ENCODE measurements at regions not wholly inside any gene's neighbourhood (a gene's known extent, or its start where the extent isn't known, plus 50 kb on each side); places are given as distances from the start of the nearest gene placed in this dataset.

DNA sequence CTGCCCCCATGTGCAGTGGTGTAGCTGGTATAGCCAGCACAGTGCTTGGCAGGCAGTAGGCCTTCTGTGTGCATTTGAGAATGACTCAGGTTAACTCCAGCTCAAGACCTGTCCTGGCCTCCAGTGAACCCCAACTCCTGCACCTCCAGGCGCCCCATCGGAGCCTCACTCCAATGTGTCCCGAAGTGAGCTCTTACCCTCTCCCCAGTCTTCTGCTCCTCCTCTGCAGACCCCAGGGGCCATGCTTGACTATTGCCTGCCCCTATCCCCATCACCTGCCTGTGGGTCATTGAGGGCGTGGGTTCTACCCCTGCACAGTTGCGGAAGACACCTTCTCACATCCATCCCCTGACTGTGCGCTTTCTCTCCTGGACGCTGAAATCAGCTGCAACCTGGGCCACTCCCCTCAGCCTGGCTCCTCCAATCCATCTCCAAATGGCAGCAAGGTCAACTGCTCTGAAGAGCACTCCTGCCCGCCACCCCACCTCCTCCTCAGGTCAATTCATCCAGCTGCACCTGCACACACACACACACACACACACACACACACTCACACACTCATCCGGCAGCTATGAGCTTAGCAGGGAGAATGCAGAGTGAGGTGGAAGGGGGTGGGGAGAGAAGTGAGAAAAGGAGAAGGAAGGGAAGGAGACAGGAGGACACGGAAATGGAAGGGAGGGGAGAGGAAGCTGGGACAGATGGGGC, 130.3 kb upstream of the GLI2 start:
- WGBS, 2 donors: 79 to 84% methylated on average over 10 of the region's 10 CpGs
- peaks cover 0 to 3% of the 10 kb centered on the region in 2 donors for H3K27me3 ChIP-seq

GRCh38 chr2:120606280-120606679, 129.4 kb upstream of the GLI2 start:
- Histone ChIP-seq H3K36me3 (no peaks in the 10 kb centered on the region), H3K27me3 (peaks cover 0 to 3% of the 10 kb centered on the region in 2 donors)

More for the DNA sequence above, 130.3 kb upstream of the GLI2 start:
- H3K9me3 ChIP-seq: no peaks in the 10 kb centered on the region
- no peaks in the 10 kb centered on the region for H3K36me3 ChIP-seq
- DNase-seq (ENCODE audit: low spot score in 2 of 2): no peak
- peaks cover 0 to 7% (median 0%) of the 10 kb centered on the region in 4 donors for H3K4me1 ChIP-seq
- H3K27ac ChIP-seq: no peak overlapping the region
- TF ChIP-seq EP300 (IDR thresholded peaks at IDR 0.05) (no peak), POLR2A (IDR thresholded peaks at IDR 0.05) (no peak), CTCF (IDR thresholded peaks at IDR 0.05) (no peak)
- H3K4me3 ChIP-seq: no peak overlapping the region

DNA sequence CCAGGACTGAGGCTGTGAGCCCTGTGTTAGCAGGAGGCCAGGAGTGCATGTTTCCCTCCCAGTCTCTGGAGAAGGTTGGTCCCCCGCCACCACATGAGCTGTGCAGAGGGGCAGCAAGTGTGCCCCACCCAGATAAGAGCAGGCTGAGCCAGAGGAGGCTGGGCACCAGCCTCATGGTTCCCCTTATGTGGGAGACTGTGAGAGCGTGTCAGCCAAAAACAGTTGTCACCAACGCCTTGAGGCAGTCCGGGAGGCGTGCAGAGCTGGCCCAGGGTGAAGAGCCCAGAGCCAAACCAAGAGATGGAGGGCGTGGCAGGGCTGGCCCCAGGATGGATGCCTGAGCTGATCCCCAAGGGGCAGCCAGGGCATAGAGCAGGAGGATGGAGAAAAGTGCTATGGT, 128.7 kb upstream of the GLI2 start:
- WGBS, 2 donors: 67 to 72% methylated on average over 6 of the region's 6 CpGs
- DNase-seq (ENCODE audit: low spot score in 2 of 2): no peak

More at GRCh38 chr2:120606280-120606679, 129.4 kb upstream of the GLI2 start:
- DNase-seq (ENCODE audit: low spot score in 2 of 2): no peak
- TF ChIP-seq CTCF (IDR thresholded peaks at IDR 0.05): no peak
- TF ChIP-seq EP300 (IDR thresholded peaks at IDR 0.05): no peak
- TF ChIP-seq POLR2A (IDR thresholded peaks at IDR 0.05): no peak
- Histone ChIP-seq H3K27ac (no peak overlapping the region), H3K9me3 (no peaks in the 10 kb centered on the region), H3K4me3 (no peak overlapping the region), H3K4me1 (peaks cover 0 to 7% (median 0%) of the 10 kb centered on the region in 4 donors)
- WGBS, 2 donors: 82 to 92% methylated on average over 10 to 12 of the region's 12 CpGs

DNA sequence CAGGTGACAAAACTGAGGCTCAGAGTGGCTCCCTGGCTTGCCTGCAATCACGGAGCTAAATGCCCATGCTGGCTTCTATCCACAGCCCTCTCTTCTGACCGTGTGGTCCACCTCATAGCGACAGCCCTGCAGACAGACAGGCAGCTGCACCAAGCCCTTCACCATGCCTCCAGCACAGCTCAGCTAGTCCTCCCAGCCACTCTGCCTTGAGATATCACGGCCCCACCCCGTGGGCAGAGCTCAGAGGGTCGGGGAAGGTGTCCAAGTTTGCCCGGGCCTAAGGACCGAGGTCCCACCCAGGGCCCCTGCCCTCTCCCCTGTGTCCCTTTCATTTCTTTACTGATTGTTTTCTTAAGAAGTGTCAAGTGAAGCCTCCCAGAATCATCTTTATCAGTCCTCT, 128.2 kb upstream of the GLI2 start:
- TF ChIP-seq EP300 (IDR thresholded peaks at IDR 0.05) (no peak), POLR2A (IDR thresholded peaks at IDR 0.05) (no peak), CTCF (IDR thresholded peaks at IDR 0.05) (no peak)
- peaks cover 0 to 7% (median 0%) of the 10 kb centered on the region in 4 donors for H3K4me1 ChIP-seq
- H3K9me3 ChIP-seq: no peaks in the 10 kb centered on the region
- H3K36me3 ChIP-seq: no peaks in the 10 kb centered on the region
- H3K4me3 ChIP-seq: no peak overlapping the region
- WGBS, 2 donors: 68 to 72% methylated on average over 8 of the region's 8 CpGs
- no peak for DNase-seq (ENCODE audit: low spot score in 2 of 2)
- peaks cover 0 to 3% of the 10 kb centered on the region in 2 donors for H3K27me3 ChIP-seq
- no peak overlapping the region for H3K27ac ChIP-seq

More for the DNA sequence above, 128.7 kb upstream of the GLI2 start:
- Histone ChIP-seq H3K9me3 (no peaks in the 10 kb centered on the region), H3K4me3 (no peak overlapping the region), H3K4me1 (peaks cover 0 to 7% (median 0%) of the 10 kb centered on the region in 4 donors), H3K27ac (no peak overlapping the region), H3K36me3 (no peaks in the 10 kb centered on the region), H3K27me3 (peaks cover 0 to 3% of the 10 kb centered on the region in 2 donors)
- TF ChIP-seq EP300 (IDR thresholded peaks at IDR 0.05): no peak
- TF ChIP-seq CTCF (IDR thresholded peaks at IDR 0.05): no peak
- no peak for TF ChIP-seq POLR2A (IDR thresholded peaks at IDR 0.05)

GRCh38 chr2:120607996-120608395, 127.7 kb upstream of the GLI2 start:
- peaks cover 0 to 7% (median 0%) of the 10 kb centered on the region in 4 donors for H3K4me1 ChIP-seq
- 89 to 98% methylated on average over 4 of the region's 4 CpGs for WGBS, 2 donors
- no peaks in the 10 kb centered on the region for H3K9me3 ChIP-seq
- no peak for TF ChIP-seq EP300 (IDR thresholded peaks at IDR 0.05)
- TF ChIP-seq POLR2A (IDR thresholded peaks at IDR 0.05): no peak
- no peak for TF ChIP-seq CTCF (IDR thresholded peaks at IDR 0.05)
- H3K4me3 ChIP-seq: no peak overlapping the region
- H3K27me3 ChIP-seq: peaks cover 0 to 3% of the 10 kb centered on the region in 2 donors
- H3K36me3 ChIP-seq: no peaks in the 10 kb centered on the region
- no peak overlapping the region for H3K27ac ChIP-seq
- DNase-seq (ENCODE audit: low spot score in 2 of 2): no peak
